ENCODE measurements at regions not wholly inside any gene's neighbourhood (a gene's known extent, or its start where the extent isn't known, plus 50 kb on each side); places are given as distances from the start of the nearest gene placed in this dataset.

DNA sequence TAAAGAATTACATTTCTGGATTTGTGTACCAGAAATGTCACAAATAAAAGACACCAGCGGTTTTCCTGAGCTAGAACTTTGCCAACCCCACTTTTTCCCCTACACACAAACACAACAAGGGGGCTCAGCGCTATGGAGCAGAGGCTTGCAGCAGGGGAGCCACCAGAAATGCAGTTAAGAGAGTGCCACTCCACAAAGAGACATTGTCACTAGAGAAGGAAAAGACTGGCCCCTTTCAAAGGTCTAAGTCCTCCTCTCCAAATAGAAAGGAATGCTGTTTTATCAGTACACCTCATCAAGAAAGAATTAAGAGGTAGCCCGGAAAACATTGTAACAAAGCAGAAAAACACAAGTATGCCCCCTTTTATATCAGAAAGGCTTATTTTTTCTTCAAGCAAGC is 419.5 kb downstream of the HNRNPD start:
- H3K27ac ChIP-seq, result no peak overlapping the region
- TF ChIP-seq, protein P1, sequence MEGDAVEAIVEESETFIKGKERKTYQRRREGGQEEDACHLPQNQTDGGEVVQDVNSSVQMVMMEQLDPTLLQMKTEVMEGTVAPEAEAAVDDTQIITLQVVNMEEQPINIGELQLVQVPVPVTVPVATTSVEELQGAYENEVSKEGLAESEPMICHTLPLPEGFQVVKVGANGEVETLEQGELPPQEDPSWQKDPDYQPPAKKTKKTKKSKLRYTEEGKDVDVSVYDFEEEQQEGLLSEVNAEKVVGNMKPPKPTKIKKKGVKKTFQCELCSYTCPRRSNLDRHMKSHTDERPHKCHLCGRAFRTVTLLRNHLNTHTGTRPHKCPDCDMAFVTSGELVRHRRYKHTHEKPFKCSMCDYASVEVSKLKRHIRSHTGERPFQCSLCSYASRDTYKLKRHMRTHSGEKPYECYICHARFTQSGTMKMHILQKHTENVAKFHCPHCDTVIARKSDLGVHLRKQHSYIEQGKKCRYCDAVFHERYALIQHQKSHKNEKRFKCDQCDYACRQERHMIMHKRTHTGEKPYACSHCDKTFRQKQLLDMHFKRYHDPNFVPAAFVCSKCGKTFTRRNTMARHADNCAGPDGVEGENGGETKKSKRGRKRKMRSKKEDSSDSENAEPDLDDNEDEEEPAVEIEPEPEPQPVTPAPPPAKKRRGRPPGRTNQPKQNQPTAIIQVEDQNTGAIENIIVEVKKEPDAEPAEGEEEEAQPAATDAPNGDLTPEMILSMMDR (IDR thresholded peaks at IDR 0.05), result no peak
- TF ChIP-seq ZFX (IDR thresholded peaks at IDR 0.05; ENCODE audit: borderline replicate concordance), result no peak

DNA sequence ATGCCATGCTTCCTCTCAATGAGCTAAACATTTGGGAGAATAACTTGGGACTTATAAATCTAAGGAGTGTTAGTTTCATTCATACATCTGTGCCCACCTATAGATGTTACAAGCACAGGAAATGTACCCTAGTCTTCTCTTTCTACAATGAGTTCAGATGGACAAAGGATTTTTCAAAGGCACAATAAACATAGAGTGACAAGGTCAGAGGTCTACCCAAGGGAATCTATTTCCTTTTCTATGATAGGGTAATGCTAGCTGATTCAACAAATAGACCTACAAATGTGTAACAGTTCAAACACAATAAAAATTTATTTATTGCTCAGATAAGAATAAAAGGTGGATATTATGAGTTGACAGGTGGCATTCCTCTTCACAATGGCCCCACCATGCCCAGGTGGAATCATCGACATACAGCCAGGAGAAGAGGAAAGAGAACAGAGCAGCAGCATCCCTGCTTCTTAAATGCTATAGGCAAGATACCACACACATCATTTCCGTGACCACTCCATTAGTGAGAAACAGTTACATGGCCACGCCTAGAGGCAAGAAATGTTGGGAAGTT is 421.8 kb downstream of the HNRNPD start:
- H3K27ac ChIP-seq, result no peak overlapping the region
- TF ChIP-seq ZFX (IDR thresholded peaks at IDR 0.05; ENCODE audit: borderline replicate concordance), result no peak
- TF ChIP-seq, protein P1 (IDR thresholded peaks at IDR 0.05), result no peak

DNA sequence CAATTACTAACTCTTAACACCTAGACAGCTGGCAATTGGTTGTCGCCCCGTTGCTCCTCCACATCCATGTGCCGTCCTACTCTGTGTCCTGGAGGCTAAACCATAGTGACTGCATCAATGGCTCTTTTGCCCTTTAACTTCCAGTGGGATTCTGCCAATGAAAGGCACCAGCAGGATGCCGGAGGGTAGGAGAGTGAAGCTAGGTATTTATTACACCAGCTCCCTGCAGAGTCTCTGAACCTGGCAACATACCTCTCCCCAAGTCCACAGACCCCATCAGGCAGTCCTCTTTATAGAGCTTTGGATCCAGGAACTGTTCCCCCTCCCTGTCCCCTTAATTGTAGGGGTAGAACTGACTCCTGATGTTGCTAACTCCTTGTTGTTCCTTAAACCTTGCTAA is 426.8 kb downstream of the HNRNPD start:
- TF ChIP-seq, protein P1 (IDR thresholded peaks at IDR 0.05), result no peak
- TF ChIP-seq ZFX (IDR thresholded peaks at IDR 0.05; ENCODE audit: borderline replicate concordance), result no peak
- H3K27ac ChIP-seq, result no peak overlapping the region

DNA sequence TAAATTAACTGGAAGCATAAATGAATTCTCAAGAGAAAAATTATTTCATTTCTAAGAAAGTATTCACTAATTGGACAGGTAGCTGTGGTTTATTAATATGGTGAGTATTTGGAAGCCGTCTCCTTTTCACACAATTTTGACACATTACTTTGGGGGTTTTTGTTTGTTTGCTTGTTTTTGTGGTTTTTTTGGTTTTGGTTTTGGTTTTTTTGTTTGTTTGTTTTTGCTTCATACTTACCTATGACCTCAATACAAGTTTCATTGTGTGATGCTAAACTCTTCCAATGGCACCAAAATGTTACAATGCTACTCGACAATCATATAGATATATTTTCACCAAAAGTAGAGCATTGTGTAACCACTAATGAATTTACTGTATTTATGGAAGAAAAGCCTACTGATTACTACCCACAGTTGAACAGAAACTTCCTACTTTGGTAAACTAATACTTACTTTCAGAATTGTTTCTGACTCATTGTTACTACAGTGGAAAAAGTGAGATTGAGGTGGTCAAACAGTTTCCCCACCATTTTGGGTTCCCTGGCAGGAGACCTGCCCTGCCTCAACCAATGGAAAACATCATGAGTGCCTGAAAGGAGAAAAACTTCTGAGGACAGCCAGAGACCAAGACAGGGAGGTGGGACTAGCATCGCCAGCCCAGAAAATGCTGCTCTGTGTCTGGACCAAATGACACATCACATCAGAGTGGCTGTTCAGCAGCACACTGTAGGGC is 443.1 kb downstream of the HNRNPD start:
- no peak overlapping the region for H3K27ac ChIP-seq
- TF ChIP-seq, protein P1 (IDR thresholded peaks at IDR 0.05), result no peak
- no peak for TF ChIP-seq ZFX (IDR thresholded peaks at IDR 0.05; ENCODE audit: borderline replicate concordance)

DNA sequence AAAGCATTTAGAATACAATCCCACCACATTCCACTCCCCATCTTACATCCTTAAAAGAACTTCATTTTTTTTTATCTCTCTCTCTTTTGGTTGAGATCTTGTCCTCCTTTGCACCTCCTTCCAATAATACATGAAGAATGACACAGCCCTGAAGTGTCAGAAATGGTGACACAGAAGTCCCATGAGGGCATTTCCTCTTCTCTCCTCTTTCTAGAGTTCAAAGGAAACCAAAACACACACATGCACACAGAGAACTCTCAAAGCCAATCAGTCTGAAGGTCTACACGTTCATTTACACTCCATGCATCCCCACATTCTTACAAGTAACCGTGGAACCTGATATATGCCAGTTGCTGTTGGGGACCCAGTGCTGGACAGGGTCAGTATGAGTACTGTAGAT is 450.7 kb downstream of the HNRNPD start:
- TF ChIP-seq, protein P1 (IDR thresholded peaks at IDR 0.05), result no peak
- no peak for TF ChIP-seq ZFX (IDR thresholded peaks at IDR 0.05; ENCODE audit: borderline replicate concordance)
- H3K27ac ChIP-seq, result no peak overlapping the region

DNA sequence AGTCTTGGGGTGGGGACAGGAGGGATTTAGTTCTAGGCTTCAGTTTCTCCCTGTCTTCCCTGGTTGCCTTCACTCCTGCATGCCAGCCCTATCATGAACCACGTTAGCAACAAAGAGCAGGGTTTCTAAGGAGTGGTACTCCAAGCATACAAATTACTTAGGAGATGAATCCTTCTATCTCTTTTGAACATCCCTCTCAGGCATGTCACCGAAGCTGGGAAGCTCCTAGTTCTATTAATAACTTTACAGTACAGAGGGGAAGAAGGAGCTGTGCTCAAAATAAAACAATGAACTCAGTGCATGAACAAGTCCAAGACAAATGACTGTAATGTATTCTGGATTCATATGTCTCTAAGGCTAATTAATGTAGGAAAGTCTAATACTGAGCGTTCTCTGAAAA is 450.6 kb upstream of the RASGEF1B start:
- H3K27ac ChIP-seq, result no peak overlapping the region
- TF ChIP-seq, protein P1 (IDR thresholded peaks at IDR 0.05), result no peak
- TF ChIP-seq ZFX (IDR thresholded peaks at IDR 0.05; ENCODE audit: borderline replicate concordance), result no peak

DNA sequence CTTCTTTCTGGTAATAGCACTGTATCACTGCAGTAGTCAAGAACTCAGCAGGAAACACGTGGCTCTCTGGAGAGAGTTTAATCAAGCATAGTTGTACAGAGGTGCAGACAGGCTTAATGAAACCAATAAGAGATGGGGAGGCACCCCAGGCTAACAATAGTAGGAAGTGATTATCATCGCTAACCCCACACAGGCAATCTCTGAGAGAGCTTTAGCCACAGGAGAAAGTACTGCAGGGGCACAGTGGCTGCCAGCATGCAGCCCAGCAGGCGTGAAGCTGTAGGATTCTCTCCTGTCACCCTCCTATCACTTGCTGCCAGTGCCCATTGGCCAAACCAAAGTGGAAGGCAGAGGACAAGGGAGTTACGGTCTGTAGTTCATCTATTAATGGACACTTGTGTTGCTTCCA is 450.0 kb upstream of the RASGEF1B start:
- TF ChIP-seq ZFX (IDR thresholded peaks at IDR 0.05; ENCODE audit: borderline replicate concordance), result no peak
- TF ChIP-seq, protein P1 (IDR thresholded peaks at IDR 0.05), result no peak

More for the DNA sequence above, 450.0 kb upstream of the RASGEF1B start:
- H3K27ac ChIP-seq, result no peak overlapping the region

Data from 22Rv1 (cell line).